ENCODE measurements at regions not wholly inside any gene's neighbourhood (a gene's known extent, or its start where the extent isn't known, plus 50 kb on each side); places are given as distances from the start of the nearest gene placed in this dataset.

- TF ChIP-seq HDGF (IDR thresholded peaks at IDR 0.05; ENCODE audit: borderline replicate concordance) (no peak), TARDBP (IDR thresholded peaks at IDR 0.05) (no peak), BHLHE40 (IDR thresholded peaks at IDR 0.05; ENCODE audit: borderline replicate concordance) (no peak), CTBP1 (IDR thresholded peaks at IDR 0.05; ENCODE audit: borderline replicate concordance) (no peak), SP1 (IDR thresholded peaks at IDR 0.05) (no peak)
These were observed 170.2 kb upstream of the ZMIZ1 start for GRCh38 chr10:78898341-78899097.

All from HEK293T (cell line).